Adrenal gland (tissue), 5 donors: ENCODE measurements at regions not wholly inside any gene's neighbourhood (a gene's known extent, or its start where the extent isn't known, plus 50 kb on each side); places are given as distances from the start of the nearest gene placed in this dataset.

Experiments used
- POLR2A ChIP-seq, 2 donors: fragments of 450-650 bp; IDR thresholded peaks; one replicate each; pipeline ENCODE4 v1.6.1; 2017; ENCODE audit warnings: antibody characterized with exemption in 2 of 2, mild to moderate bottlenecking in 2 of 2, moderate library complexity in 1 of 2
- TF ChIP-seq, protein P1 (sequence below), 6 experiments: fragments of 450-650 bp in 4 of 6; fragments of 200-600 bp in 2 of 6; sonication (generic) in 1 of 6; IDR thresholded peaks; 1 replicate in 5 of 6; 2 replicates in 1 of 6; pipeline versions ENCODE4 v1.5.1 to v1.8.0; 2016 to 2021; ENCODE audit warnings: antibody characterized with exemption in 6 of 6, mild to moderate bottlenecking in 2 of 6, moderate library complexity in 1 of 6
- donor health status: DM: no; HTN: no; CAD: no.

DNA sequence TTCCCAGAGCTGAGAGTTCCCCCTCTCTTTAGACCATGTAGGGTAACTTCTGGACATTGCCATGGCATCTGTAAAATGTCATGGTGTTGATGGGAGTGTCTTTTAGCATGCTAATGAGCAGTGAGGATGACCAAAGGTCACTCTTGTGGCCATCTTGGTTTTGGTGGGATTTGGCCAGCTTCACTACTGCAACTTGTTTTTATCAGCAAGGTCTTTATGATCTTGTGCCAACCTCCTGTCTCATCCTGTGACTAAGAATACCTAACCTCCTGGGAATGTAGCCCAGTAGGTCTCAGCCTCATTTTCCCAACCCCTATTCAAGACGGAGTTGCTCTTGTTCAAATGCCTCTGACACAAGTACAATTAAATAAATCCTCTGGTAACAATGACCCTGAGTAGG, 244.4 kb downstream of the NEDD1 start:
- TF ChIP-seq, protein P1, sequence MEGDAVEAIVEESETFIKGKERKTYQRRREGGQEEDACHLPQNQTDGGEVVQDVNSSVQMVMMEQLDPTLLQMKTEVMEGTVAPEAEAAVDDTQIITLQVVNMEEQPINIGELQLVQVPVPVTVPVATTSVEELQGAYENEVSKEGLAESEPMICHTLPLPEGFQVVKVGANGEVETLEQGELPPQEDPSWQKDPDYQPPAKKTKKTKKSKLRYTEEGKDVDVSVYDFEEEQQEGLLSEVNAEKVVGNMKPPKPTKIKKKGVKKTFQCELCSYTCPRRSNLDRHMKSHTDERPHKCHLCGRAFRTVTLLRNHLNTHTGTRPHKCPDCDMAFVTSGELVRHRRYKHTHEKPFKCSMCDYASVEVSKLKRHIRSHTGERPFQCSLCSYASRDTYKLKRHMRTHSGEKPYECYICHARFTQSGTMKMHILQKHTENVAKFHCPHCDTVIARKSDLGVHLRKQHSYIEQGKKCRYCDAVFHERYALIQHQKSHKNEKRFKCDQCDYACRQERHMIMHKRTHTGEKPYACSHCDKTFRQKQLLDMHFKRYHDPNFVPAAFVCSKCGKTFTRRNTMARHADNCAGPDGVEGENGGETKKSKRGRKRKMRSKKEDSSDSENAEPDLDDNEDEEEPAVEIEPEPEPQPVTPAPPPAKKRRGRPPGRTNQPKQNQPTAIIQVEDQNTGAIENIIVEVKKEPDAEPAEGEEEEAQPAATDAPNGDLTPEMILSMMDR (IDR thresholded peaks at IDR 0.05) = no peak
- TF ChIP-seq POLR2A (IDR thresholded peaks at IDR 0.05) = no peak
